Cardiac fibroblast (primary cell): ENCODE measurements at regions not wholly inside any gene's neighbourhood (a gene's known extent, or its start where the extent isn't known, plus 50 kb on each side); places are given as distances from the start of the nearest gene placed in this dataset.

Experiments
- DNase-seq, 2 donors: peaks; one replicate each; pipeline versions ENCODE4 v3.0.0 to v3.0.0-alpha.2; 2010; ENCODE audit warnings: low read depth in 2 of 2
- H3K4me3 ChIP-seq, 2 donors: replicated peaks in 1 of 2; 1 replicate in 1 of 2; 2 replicates in 1 of 2; pipeline ENCODE4 v1.5.1; 2011; ENCODE audit warnings: low read depth in 2 of 2, low read length in 2 of 2, mild to moderate bottlenecking in 2 of 2, moderate library complexity in 1 of 2
- TF ChIP-seq, protein P1 (sequence below): IDR thresholded peaks from one replicate; pipeline ENCODE4 v1.5.1; 2011; ENCODE audit warnings: low read depth, mild to moderate bottlenecking, low read length, inconsistent platforms

DNA sequence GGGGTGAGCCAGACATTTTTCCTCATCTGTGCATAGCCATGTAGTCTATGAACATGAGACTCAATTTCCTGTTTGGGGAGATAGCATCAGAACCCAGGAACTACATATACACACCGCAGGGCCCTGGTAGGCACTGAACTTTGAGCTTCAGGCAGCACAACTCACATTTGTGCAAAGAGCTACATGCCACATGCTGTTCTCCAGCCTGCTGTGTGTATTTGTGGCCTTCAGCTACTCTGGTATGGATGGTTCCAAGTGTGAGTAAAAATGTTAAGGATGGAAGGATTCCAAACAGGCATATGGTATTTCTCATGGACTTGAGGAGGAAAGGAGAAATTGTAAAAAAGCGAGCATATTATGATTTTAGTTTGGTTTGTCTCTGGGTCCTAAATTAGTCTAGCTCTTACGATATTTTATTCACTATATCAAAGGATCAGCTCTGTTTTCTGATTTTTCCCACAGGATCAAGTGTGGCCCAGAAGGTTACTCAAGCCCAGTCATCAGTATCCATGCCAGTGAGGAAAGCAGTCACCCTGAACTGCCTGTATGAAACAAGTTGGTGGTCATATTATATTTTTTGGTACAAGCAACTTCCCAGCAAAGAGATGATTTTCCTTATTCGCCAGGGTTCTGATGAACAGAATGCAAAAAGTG, 422.4 kb upstream of the OR4E1 start:
- no peak for DNase-seq
- no peak overlapping the region for H3K4me3 ChIP-seq
- TF ChIP-seq, protein P1, sequence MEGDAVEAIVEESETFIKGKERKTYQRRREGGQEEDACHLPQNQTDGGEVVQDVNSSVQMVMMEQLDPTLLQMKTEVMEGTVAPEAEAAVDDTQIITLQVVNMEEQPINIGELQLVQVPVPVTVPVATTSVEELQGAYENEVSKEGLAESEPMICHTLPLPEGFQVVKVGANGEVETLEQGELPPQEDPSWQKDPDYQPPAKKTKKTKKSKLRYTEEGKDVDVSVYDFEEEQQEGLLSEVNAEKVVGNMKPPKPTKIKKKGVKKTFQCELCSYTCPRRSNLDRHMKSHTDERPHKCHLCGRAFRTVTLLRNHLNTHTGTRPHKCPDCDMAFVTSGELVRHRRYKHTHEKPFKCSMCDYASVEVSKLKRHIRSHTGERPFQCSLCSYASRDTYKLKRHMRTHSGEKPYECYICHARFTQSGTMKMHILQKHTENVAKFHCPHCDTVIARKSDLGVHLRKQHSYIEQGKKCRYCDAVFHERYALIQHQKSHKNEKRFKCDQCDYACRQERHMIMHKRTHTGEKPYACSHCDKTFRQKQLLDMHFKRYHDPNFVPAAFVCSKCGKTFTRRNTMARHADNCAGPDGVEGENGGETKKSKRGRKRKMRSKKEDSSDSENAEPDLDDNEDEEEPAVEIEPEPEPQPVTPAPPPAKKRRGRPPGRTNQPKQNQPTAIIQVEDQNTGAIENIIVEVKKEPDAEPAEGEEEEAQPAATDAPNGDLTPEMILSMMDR: no peak

DNA sequence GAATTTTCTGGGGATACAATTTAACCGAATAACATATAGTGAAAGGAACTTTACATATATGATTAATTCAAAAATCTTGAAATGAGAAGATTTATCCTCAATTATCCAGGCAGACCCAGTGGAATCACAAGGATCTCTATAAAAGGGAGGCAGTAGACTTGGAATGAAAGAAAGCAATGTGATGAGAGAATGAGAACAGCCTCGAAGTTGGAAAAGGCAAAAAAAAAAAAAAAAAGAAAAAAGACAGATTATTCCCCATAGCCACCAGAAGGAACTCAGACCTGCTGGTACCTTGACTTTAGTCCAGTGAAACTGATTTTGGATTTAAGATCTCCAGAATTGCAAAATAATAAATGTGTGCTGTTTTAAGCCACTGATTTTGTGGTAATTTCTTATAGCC, 416.3 kb upstream of the OR4E1 start:
- H3K4me3 ChIP-seq: no peak overlapping the region
- TF ChIP-seq, protein P1: no peak
- DNase-seq: no peak

- no peak overlapping the region for H3K4me3 ChIP-seq
- TF ChIP-seq, protein P1: no peak
- DNase-seq: peak; percentile 18 to 46
Measured at GRCh38 chr14:22088614-22089342, 415.2 kb upstream of the OR4E1 start.

DNA sequence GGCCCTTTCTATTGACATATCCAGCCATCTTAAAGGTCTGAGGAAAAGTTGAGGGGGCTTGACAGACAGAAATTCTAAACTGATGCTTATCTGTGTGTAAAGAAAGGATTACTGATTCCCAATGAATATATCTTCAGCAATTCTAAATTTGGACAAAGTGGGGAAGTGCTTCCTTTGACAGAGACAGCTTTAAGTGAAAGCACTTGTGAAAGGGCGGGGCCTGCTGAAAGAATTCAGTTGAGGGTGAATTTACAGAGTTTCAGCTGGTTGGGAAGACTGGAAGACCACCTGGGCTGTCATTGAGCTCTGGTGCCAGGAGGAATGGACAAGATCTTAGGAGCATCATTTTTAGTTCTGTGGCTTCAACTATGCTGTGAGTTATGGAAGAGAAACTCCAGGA, 412.5 kb upstream of the OR4E1 start:
- TF ChIP-seq, protein P1: no peak
- H3K4me3 ChIP-seq: no peak overlapping the region
- no peak for DNase-seq

DNA sequence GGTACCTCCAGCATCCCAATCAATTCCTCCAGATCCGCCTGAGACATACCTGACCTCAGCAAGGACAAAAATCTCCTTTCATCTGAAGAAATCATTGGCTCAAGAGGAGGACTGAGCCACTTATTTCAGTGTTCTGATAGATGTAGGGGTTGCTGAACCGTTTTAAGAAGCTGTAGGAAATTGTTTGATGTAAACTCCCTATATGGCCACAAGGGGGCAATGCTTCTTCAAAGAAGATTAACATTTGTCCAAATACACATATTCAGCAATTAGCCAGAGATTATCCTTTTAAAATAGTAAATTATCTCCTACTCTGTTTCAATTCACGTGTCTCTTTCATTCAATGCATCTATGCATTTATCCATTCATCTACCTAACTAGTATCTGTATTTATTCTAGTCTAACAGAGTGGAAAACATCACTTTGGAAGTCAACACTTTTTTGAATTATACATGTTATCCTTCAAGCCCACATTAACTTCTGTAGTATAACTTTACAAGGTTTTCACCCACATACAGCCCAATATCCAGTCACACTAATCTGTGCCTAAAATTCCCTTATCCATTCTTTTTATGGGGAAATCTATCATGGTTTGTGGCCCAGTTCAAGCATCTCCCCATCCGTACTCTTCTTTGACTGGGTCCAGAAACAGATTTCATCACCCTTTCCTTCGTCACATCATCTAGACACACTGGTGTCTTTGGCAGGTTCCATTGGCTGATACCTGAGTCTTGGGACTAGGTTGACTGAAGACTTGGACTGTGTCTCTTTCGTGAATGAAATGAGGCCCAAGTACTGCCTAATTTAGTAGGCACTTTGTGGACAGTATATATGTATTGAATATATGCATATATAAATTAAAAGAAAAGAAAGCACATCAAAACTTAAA, 411.0 kb upstream of the OR4E1 start:
- TF ChIP-seq, protein P1: peak; percentile 60
- peak; percentile 70 to 76 for DNase-seq
- no peak overlapping the region for H3K4me3 ChIP-seq

GRCh38 chr14:22081337-22081736, 407.7 kb upstream of the OR4E1 start:
- TF ChIP-seq, protein P1: no peak
- no peak for DNase-seq
- no peak overlapping the region for H3K4me3 ChIP-seq
